Activated CD4-positive, alpha-beta memory T cell treated with anti-CD3 and anti-CD28 coated beads, Interleukin-2, amount 10 ng/mL, durations not matched to agents 7 days and 5 days (primary cell): ENCODE measurements at regions not wholly inside any gene's neighbourhood (a gene's known extent, or its start where the extent isn't known, plus 50 kb on each side); places are given as distances from the start of the nearest gene placed in this dataset.
"Not testable (repeated sequence)": the region's sequence is repeated elsewhere in the genome, so short reads cannot be mapped to it uniquely, and the experiment has no call there.

Source experiments
- CTCF ChIA-PET: fragments of 350-600 bp; sonication (Branson Sonifier 250); formaldehyde crosslinking; loops from one replicate; lab custom pipeline; 2021; ENCODE audit warnings: antibody characterized with exemption, inconsistent platforms; lab: Charles Lee
- POLR2A ChIA-PET: fragments of 350-600 bp; sonication (Branson Sonifier 250); formaldehyde crosslinking; loops from one replicate; lab custom pipeline; 2021; ENCODE audit warnings: antibody characterized with exemption; lab: Charles Lee
- DNase-seq: peaks from one replicate; pipeline ENCODE4 v3.0.0-alpha.2; 2020
- H3K27ac Mint-ChIP-seq: one replicate; pipeline ENCODE4 v1.8.0; 2021; ENCODE audit warnings: mild to moderate bottlenecking, mixed read lengths
- H3K27me3 Mint-ChIP-seq: one replicate; pipeline ENCODE4 v1.8.0; 2021; ENCODE audit warnings: mixed read lengths
- H3K36me3 Mint-ChIP-seq: one replicate; pipeline ENCODE4 v1.8.0; 2021; ENCODE audit warnings: low read depth, mixed read lengths
- H3K4me1 Mint-ChIP-seq: one replicate; pipeline ENCODE4 v1.8.0; 2021; ENCODE audit warnings: mixed read lengths
- H3K4me3 Mint-ChIP-seq: one replicate; pipeline ENCODE4 v1.8.0; 2021; ENCODE audit warnings: mild to moderate bottlenecking, mixed read lengths
- H3K9me3 Mint-ChIP-seq: one replicate; pipeline ENCODE4 v1.8.0; 2021; ENCODE audit warnings: mixed read lengths

GRCh38 chr12:22796941-22797630 is 172.1 kb downstream of the ETNK1 start:
- Mint-ChIP-seq H3K4me3 (no peak overlapping the region), H3K27me3 (no peaks in the 10 kb centered on the region), H3K36me3 (no peaks in the 10 kb centered on the region), H3K27ac (no peak overlapping the region), H3K4me1 (no peaks in the 10 kb centered on the region), H3K9me3 (no peaks in the 10 kb centered on the region)
- ChIA-PET CTCF (no interaction called here), POLR2A (no interaction called here)
- DNase-seq = no peak

GRCh38 chr12:22797701-22798100 is 172.7 kb downstream of the ETNK1 start:
- Mint-ChIP-seq H3K27me3 (no peaks in the 10 kb centered on the region), H3K9me3 (no peaks in the 10 kb centered on the region), H3K4me3 (no peak overlapping the region), H3K4me1 (no peaks in the 10 kb centered on the region), H3K36me3 (no peaks in the 10 kb centered on the region), H3K27ac (no peak overlapping the region)
- no peak for DNase-seq
- ChIA-PET POLR2A (no interaction called here), CTCF (no interaction called here)

- Mint-ChIP-seq H3K4me1 (no peaks in the 10 kb centered on the region), H3K27me3 (no peaks in the 10 kb centered on the region), H3K27ac (no peak overlapping the region), H3K9me3 (no peaks in the 10 kb centered on the region), H3K4me3 (no peak overlapping the region), H3K36me3 (no peaks in the 10 kb centered on the region)
- POLR2A ChIA-PET = no interaction called here
- CTCF ChIA-PET = no interaction called here
- DNase-seq = no peak
Measured at GRCh38 chr12:22798116-22798515, 173.1 kb downstream of the ETNK1 start.

- POLR2A ChIA-PET = no interaction called here
- Mint-ChIP-seq H3K27me3 (no peaks in the 10 kb centered on the region), H3K4me3 (no peak overlapping the region), H3K27ac (no peak overlapping the region), H3K36me3 (no peaks in the 10 kb centered on the region), H3K4me1 (no peaks in the 10 kb centered on the region), H3K9me3 (no peaks in the 10 kb centered on the region)
- DNase-seq = no peak
- CTCF ChIA-PET = no interaction called here
Measured at GRCh38 chr12:22799503-22799902, 174.5 kb downstream of the ETNK1 start.

- no peaks in the 10 kb centered on the region for H3K36me3 Mint-ChIP-seq
- H3K9me3 Mint-ChIP-seq = no peaks in the 10 kb centered on the region
- DNase-seq = no peak
- no peaks in the 10 kb centered on the region for H3K27me3 Mint-ChIP-seq
- POLR2A ChIA-PET = no interaction called here
- no peak overlapping the region for H3K27ac Mint-ChIP-seq
- H3K4me1 Mint-ChIP-seq = no peaks in the 10 kb centered on the region
- H3K4me3 Mint-ChIP-seq = no peak overlapping the region
- CTCF ChIA-PET = no interaction called here
Measured at GRCh38 chr12:22800332-22800731, 175.4 kb downstream of the ETNK1 start.

- ChIA-PET POLR2A (no interaction called here), CTCF (no interaction called here)
- Mint-ChIP-seq H3K4me1 (no peaks in the 10 kb centered on the region), H3K9me3 (no peaks in the 10 kb centered on the region), H3K4me3 (no peak overlapping the region), H3K27me3 (no peaks in the 10 kb centered on the region), H3K27ac (no peak overlapping the region), H3K36me3 (no peaks in the 10 kb centered on the region)
- DNase-seq = no peak
Measured at GRCh38 chr12:22802883-22803630, 178.1 kb downstream of the ETNK1 start.

- Mint-ChIP-seq H3K36me3 (no peaks in the 10 kb centered on the region), H3K4me3 (no peak overlapping the region), H3K4me1 (no peaks in the 10 kb centered on the region), H3K27me3 (no peaks in the 10 kb centered on the region), H3K27ac (no peak overlapping the region), H3K9me3 (no peaks in the 10 kb centered on the region)
- ChIA-PET POLR2A (no interaction called here), CTCF (no interaction called here)
- no peak for DNase-seq
Measured at GRCh38 chr12:22803725-22804124, 178.8 kb downstream of the ETNK1 start.

- Mint-ChIP-seq H3K4me1 (no peaks in the 10 kb centered on the region), H3K27me3 (peaks cover 6% of the 10 kb centered on the region), H3K4me3 (no peak overlapping the region), H3K9me3 (no peaks in the 10 kb centered on the region), H3K27ac (no peak overlapping the region), H3K36me3 (no peaks in the 10 kb centered on the region)
- DNase-seq = no peak
- ChIA-PET POLR2A (no interaction called here), CTCF (no interaction called here)
Measured at GRCh38 chr12:22808860-22809259, 183.9 kb downstream of the ETNK1 start.

GRCh38 chr12:22810036-22810435 is 185.1 kb downstream of the ETNK1 start:
- Mint-ChIP-seq H3K27me3 (peaks cover 6% of the 10 kb centered on the region), H3K9me3 (no peaks in the 10 kb centered on the region), H3K4me1 (no peaks in the 10 kb centered on the region), H3K36me3 (no peaks in the 10 kb centered on the region), H3K27ac (no peak overlapping the region), H3K4me3 (no peak overlapping the region)
- ChIA-PET CTCF (no interaction called here), POLR2A (no interaction called here)
- DNase-seq = no peak

GRCh38 chr12:22812531-22812930 is 187.6 kb downstream of the ETNK1 start:
- H3K27ac Mint-ChIP-seq = no peak overlapping the region
- DNase-seq = no peak
- no peaks in the 10 kb centered on the region for H3K4me1 Mint-ChIP-seq
- H3K36me3 Mint-ChIP-seq = no peaks in the 10 kb centered on the region
- H3K27me3 Mint-ChIP-seq = peaks cover 6% of the 10 kb centered on the region
- H3K9me3 Mint-ChIP-seq = no peaks in the 10 kb centered on the region
- POLR2A ChIA-PET = no interaction called here
- no peak overlapping the region for H3K4me3 Mint-ChIP-seq
- CTCF ChIA-PET = no interaction called here

GRCh38 chr12:22821985-22822384 is 197.0 kb downstream of the ETNK1 start:
- H3K4me1 Mint-ChIP-seq = no peaks in the 10 kb centered on the region
- ChIA-PET CTCF (no interaction called here), POLR2A (no interaction called here)
- no peak for DNase-seq
- no peaks in the 10 kb centered on the region for H3K9me3 Mint-ChIP-seq
- no peaks in the 10 kb centered on the region for H3K36me3 Mint-ChIP-seq
- no peak overlapping the region for H3K4me3 Mint-ChIP-seq
- peaks cover 2% of the 10 kb centered on the region for H3K27me3 Mint-ChIP-seq
- H3K27ac Mint-ChIP-seq = no peak overlapping the region

- no peaks in the 10 kb centered on the region for H3K4me1 Mint-ChIP-seq
- H3K9me3 Mint-ChIP-seq = peaks cover 7% of the 10 kb centered on the region
- CTCF ChIA-PET = interaction anchor here (0.7 kb wide), 1 partner anchor 960 kb away, joined by 5 read pairs; no protein-coding TSS in a partner anchor
- no peak overlapping the region for H3K4me3 Mint-ChIP-seq
- H3K36me3 Mint-ChIP-seq = no peaks in the 10 kb centered on the region
- POLR2A ChIA-PET = no interaction called here
- no peak overlapping the region for H3K27ac Mint-ChIP-seq
- DNase-seq = no peak
- H3K27me3 Mint-ChIP-seq = peaks cover 2% of the 10 kb centered on the region
Measured at GRCh38 chr12:22826026-22826425, 201.1 kb downstream of the ETNK1 start.

GRCh38 chr12:22826446-22826981 is 201.5 kb downstream of the ETNK1 start:
- not testable (repeated sequence) for H3K36me3 Mint-ChIP-seq, H3K4me3 Mint-ChIP-seq, DNase-seq, H3K27me3 Mint-ChIP-seq, H3K4me1 Mint-ChIP-seq, H3K9me3 Mint-ChIP-seq, H3K27ac Mint-ChIP-seq
- POLR2A ChIA-PET = interaction anchor here (0.6 kb wide), 1 partner anchor 35 kb away, joined by 3 read pairs; no protein-coding TSS in a partner anchor
- CTCF ChIA-PET = interaction anchor here (0.7 kb wide), 1 partner anchor 961 kb away, joined by 5 read pairs; no protein-coding TSS in a partner anchor
